ENCODE measurements at regions not wholly inside any gene's neighbourhood (a gene's known extent, or its start where the extent isn't known, plus 50 kb on each side); places are given as distances from the start of the nearest gene placed in this dataset.
A peak's percentile ranks its signal among the peaks of the same experiment; 100 is the strongest.

DNA sequence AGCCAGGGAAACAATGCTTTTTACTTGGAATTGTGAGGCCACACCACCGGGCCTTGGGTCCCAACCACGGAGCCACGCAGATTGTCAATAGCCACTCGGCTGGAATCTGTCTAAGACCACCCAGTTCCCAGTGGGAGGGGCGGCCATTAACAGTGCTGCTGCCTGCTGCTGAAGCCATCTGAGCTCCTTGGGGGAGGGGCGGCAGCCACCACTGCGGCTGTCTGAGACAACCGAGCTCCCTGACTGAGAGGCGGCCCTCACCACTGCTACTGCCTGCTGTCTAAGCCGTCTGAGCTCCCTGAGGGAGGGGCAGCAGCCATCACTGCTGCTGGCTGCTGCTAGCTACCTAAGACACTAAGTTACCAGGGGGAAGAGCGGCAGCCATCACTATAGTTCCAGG lies 64.3 kb downstream of the DMRTA2 start:
- peak; percentile 3 for DNase-seq

GRCh38 chr1:50357186-50357585 lies 66.1 kb downstream of the DMRTA2 start:
- no peak for DNase-seq

DNA sequence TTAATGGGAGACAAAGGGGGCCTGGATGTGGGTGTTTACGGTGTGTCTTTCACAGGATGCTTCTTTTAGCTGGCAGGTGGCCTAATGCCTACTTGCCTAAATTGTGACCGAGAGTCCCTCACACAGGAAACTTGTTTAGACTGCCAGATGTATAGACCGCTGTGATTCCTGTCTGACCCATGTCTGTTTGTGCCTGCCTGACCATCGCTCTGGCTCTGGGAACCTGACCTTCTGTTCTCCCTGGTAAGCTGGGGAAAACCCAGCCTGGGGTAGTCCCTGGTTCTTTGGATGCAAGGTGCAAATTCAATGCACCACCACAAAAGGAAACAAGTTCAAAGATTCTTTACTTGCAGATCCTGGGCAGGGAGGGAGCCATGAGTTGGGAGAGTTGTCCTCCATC lies 68.4 kb downstream of the DMRTA2 start:
- DNase-seq, result no peak

DNA sequence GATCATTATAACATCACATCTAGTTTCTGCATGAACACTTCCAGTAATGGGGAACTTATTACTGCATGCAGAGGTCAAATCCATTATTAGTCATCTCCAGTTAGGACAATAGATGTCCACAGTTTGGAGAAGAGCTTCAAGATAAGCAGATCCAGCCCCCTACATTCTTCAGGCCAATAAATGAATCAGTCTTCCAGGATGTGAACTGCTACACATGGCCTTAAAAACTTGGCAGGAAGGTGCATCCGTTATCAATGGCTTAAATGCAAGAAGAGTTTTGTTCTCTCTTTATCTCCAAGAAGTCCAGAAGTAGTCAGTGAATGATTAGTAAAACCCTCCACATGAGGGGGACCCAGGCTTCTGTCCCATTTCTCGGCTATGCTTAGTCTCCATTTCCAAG lies 70.8 kb downstream of the DMRTA2 start:
- DNase-seq, result no peak

DNA sequence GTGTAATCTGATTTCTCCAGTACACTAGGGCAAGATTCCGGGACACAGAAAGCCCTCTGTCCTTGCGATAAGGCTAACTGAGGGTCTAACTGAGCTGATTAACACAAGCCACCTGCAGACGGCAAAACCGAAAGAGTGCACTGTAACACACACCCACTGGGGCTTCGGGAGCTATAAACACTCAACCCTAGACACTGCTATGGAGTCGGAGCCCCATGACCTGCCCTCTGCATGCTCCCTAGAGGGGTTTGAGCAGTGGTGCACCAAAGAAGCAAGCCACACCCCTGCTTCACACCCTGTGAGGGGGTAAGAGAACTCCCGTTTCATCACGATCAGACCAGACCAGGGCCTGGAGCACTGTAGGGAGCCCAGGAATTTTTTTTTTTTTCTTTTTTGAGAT lies 72.4 kb downstream of the DMRTA2 start:
- DNase-seq, result no peak

DNA sequence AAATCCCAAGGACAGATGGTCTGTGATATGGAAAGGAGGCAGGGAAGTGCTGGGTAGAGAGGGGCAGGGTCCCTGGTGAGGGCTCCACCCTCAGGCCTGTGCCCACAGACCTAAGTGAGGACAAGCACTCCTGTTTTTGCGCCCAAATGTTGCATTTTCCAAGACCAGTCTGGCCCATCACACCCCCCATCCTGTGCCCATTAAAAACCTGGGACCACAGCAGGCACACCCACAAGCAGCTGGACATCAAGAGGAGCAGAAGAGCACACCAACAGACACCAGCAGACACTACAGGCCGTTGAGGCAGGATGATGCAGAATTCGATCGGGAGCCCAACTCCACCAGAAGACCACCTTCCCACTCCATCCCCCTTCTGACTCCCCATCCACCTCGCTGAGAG lies 72.8 kb downstream of the DMRTA2 start:
- no peak for DNase-seq

GRCh38 chr1:50349242-50349565 lies 74.0 kb downstream of the DMRTA2 start:
- no peak for DNase-seq

GRCh38 chr1:50348449-50349241 lies 74.6 kb downstream of the DMRTA2 start:
- peak; percentile 35 for DNase-seq

DNA sequence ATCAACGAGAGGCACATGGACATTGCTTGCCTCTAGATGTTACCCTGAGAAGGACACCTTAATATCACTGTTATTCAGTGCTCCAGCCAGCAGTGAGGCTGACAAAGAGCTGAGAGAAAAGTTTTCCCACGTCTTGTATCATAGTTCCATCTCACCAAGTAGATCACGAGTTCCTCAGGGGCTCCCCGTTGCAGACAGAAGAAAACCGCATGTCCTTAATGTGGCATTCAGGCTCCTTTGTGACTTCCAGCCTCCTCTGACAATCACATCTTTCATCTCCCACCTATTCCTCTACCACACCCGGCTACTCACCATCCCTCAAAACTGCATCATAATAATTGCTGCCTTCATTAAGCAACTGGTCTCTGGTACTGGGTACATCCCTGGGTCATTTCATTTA lies 75.3 kb downstream of the DMRTA2 start:
- no peak for DNase-seq

GRCh38 chr1:50346621-50347020 lies 76.6 kb downstream of the DMRTA2 start:
- no peak for DNase-seq

DNA sequence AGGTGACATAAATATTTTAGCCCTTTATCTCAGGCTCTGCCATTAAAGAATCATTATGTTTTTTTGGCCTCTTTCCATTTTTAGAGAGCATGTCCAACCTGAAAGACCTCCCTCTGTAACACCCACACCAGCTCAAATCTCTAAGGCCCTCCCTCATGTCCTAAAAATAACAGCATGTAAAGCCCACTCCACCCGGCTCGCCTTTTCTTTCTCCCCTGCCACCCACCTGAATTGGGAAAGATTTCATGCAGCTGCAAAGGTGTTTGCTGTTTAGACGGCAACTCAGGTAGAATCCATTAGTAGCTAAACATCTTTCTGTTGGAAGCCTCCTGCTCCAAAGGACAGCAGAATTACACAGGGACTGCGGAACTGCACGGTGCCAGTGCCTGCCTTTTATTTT lies 79.9 kb downstream of the DMRTA2 start:
- no peak for DNase-seq

- DNase-seq, result no peak
These were observed 80.7 kb downstream of the DMRTA2 start for GRCh38 chr1:50342525-50342924.

DNA sequence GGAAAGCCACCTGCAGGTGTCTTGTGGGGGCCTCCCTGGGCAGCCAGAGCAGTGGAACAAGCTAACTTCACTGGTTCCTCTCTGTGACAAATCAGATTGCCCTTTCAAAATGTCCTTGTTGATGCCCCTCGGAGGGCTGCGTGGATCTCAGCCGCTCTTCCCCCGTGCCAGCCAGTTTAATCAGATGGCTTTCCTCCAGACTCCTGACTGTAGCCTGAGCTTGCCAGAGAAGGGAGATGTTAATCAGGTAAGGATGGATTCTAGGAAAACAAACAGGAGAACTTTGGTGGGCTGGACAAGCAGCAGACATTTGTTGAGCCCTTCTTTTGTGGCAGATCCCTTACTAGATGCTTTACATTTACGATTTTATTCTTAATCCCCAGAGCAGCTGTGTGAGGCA lies 88.2 kb downstream of the DMRTA2 start:
- DNase-seq, result no peak

DNA sequence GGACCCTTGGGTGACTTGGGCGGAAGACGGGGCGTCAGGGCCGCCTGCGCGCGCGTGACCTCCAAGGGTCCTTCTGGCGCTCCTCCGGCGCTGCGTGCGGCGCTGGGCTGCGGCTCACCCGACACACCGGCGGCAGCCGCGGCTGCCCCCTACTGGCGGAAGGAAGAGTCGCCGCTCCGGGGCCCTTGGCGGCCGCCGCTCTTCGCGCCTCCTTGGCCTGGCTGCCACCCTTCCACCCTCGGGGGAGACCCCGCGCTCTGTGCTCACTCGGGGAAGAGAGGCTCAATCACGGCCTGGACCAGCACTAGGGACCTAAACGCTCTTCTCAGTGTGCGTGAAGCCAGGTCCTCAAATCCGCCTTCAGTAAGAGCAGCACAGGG lies 89.7 kb downstream of the DMRTA2 start:
- DNase-seq, result no peak

DNA sequence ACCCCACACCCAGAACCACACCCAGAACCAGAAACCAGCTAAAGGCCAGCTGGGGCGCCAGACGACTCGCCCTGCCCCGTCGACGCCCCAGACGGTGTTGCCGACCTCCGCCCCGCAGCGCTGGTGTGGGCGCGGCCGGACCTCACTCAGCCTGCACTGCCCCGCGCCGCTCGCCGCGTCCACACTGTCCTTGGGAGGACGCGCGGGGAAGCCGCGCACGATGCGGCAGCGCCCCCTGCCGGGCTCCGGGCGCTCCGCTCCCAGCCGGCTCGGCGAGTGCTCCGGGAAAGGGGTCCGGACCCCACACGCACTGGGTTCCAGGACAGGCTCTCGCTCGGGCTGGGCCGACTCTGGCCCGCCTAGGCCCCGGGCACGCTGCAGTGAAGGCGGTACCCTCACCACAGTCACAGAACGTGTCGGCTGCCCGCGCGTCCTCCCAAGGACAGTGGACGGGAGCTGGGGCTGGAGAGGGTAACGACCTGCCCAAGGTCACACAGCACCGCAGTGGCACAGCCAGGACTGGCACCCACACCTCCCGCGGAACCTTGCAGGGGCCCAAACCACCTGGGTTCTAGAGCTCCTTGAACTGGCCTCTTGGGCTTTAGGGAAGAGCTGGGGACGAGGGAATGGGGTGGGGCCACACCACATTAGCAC lies 90.2 kb downstream of the DMRTA2 start:
- no peak for DNase-seq

DNA sequence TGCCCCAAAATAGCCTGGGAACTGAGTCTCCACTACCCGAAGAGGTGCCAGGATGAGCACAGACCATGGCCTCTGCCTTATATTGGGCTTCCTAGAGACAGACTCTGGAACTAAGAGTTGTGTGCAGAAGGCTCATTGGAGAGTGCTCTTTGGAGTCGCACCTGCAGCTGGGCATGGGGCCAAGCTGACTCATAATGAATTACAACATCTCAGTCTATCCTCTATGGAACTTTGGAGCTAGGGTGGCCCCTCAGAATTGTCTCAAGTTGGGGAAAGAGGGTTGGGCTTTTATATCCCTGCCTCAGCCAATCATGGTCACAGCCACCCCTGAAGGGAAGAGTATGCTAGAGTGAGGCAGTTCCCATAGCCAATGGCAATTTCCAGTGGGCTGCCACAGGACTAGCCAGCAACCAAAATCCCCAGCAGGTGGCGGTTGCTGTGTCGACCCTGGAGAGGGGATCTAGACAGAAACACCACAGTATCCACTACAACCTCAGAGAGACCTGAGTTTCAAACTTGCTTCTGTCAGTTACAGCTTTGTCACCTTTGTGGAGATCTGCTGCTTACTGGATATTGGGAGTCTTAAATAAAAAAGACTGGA lies 93.8 kb downstream of the DMRTA2 start:
- DNase-seq, result no peak

DNA sequence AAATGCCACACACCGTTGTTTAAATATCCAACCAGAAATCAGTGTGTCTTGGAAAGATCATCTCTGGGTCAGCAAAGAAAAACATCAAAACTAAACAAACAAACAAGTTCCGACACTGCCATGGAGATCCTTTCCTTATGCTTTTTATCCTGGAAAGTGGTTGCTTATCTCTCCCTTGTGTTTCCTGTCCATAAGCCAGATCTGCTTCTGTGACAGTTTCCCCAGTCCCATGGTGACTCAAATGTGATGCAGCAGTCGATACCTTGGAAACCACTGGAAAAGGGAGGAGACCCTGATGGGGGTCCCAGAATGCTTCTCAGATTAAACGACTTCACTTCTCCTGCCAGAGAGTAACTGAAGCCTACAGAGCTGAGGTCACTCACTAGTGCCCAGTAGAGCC lies 94.7 kb downstream of the DMRTA2 start:
- DNase-seq, result no peak

DNA sequence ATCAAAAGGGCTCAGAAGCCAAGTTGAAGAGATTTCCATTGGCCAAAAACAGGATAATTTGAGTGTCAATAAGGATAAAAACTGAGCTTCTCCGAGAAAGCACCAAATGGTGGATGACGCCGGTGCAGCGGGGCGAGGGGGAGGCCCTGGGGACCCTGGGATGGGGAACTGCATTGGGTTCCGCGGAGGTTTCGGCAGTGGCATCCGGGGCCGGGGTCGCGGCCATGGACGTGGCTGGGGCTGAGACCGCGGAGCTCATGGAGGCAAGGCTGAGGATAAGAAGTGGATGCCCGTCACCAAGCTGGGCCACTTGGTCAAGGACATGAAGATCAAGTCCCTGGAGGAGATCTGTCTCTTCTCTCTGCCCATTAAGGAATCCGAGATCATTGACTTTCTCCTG lies 97.2 kb downstream of the DMRTA2 start:
- no peak for DNase-seq

DNA sequence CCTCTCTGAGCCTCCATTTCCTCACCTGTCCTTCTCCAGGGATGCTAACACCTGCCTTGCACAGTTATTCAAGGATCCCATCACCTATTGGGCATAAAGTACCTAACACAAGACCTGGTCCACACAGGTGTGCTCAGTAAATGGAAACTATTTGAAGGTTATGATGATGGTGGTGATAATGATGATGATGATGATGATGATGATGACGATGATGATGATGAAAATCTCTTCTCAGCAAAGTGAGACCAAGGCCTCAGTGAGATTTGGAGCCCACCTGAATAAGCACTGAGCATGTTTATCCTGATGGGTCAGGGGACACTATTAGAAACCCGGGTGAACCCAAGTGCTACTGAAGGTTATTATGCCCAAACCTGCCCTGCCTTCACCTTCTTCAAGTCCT lies 100.7 kb downstream of the DMRTA2 start:
- DNase-seq, result no peak

DNA sequence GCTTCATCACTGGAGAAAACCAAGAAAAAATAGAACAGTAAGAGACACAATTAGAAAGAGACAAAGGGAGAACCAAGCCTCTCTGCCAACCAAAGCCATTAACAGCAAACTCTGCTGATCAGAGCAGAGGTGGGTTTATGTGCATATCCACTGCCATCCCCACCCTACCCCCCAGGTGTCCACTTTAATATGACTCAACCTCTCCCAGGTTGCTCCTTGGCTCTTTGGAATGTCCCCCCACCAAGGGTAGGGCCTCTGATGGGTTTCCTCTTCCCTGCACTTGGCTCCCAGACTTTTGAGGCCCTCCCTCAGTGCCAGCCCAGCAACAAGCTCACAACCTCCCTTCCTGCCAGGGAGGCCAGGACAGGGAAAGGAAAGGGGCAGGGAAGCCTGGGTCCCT lies 104.8 kb downstream of the DMRTA2 start:
- no peak for DNase-seq

GRCh38 chr1:50308878-50309277 lies 114.4 kb downstream of the DMRTA2 start:
- no peak for DNase-seq

DNA sequence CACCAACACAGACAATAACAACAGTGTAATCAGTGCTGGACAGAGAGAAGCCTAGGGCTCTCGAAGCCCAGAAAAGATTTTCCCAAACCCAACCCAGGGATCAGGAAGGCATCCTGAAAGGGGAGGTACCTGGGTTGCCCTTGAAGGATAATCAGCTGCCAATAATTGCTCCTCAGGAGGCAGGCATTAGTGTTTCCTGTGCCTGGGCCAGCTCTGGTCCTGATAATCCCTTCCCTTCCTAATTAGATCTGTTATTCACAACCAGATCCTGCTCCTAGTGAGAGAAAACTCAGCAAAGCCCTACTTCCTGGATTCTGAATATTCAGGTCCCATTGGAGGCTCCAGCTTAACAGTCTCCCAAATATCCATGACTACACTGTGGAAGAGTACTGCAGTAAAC lies 117.4 kb downstream of the DMRTA2 start:
- peak; percentile 56 for DNase-seq

GRCh38 chr1:50300297-50300696 lies 122.9 kb downstream of the DMRTA2 start:
- no peak for DNase-seq

DNA sequence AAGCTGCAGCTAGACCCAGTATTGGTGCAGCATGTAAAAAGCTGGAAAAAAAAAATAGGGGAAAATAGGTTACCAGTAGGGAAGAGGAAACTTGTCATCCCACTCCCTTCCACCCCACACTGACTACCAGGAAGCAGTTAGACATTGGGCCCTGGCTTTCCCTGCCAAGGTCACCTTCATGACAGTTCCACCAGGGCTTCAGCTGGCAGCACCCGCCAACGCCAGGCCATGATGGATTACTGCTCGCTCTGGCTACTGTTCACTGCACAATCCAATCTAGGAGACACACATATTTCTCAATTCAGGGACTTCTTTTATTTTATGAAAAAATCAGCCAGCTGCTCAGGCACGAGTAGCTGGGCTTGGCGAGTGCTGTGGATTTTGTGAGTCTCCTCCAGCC lies 127.7 kb downstream of the DMRTA2 start:
- DNase-seq, result no peak

- DNase-seq, result no peak
These were observed 131.0 kb downstream of the DMRTA2 start for GRCh38 chr1:50292276-50292675.

Data from NCI-H524 treated with DMSO at 0.1 percent for 48 hours (cell line).